Panc1 (cell line): ENCODE measurements at regions not wholly inside any gene's neighbourhood (a gene's known extent, or its start where the extent isn't known, plus 50 kb on each side); places are given as distances from the start of the nearest gene placed in this dataset.

ENCODE experiments used
- ATAC-seq: fragments of 200-7000 bp; cut with Tn5 transposase; 2 replicates; pipeline ENCODE4 v1.9.1; 2020; ENCODE audit warnings: mild to moderate bottlenecking, moderate library complexity
- BruUV-seq: library from RNA; stranded (reverse); fragments of 400-500 nt; replicated peaks from 2 replicates; lab custom pipeline; 2021; lab: Mats Ljungman, UMichigan
- CTCF ChIA-PET: fragments of 300-600 bp; sonication (Branson Sonifier 250); formaldehyde crosslinking; loops from one replicate; lab custom pipeline; 2022; ENCODE audit warnings: antibody characterized with exemption; lab: Charles Lee
- POLR2A ChIA-PET: fragments of 300-600 bp; sonication (Branson Sonifier 250); formaldehyde crosslinking; loops from one replicate; lab custom pipeline; 2022; ENCODE audit warnings: antibody characterized with exemption; lab: Charles Lee
- DNase-seq: peaks from one replicate; pipeline ENCODE4 v3.0.0-alpha.2; 2010; ENCODE audit warnings: low read depth, low spot score
- H3K27ac ChIP-seq: 2 replicates; pipeline ENCODE4 v1.5.1; 2011; ENCODE audit warnings: mild to moderate bottlenecking, low read length, inconsistent platforms
- H3K27me3 ChIP-seq: fragments of 200-500 bp; sonication (Bioruptor generic); 2 replicates; pipeline ENCODE4 v1.6.0; 2014; ENCODE audit warnings: low read length, inconsistent platforms; ENCODE audit not compliant: control insufficient read depth, insufficient read depth
- H3K36me3 ChIP-seq: fragments of 200-500 bp; sonication (Bioruptor generic); 2 replicates; pipeline ENCODE4 v1.5.1; 2014; ENCODE audit warnings: inconsistent platforms, mild to moderate bottlenecking, low read length, moderate library complexity; ENCODE audit not compliant: control insufficient read depth, insufficient read depth
- H3K4me1 ChIP-seq: 2 replicates; pipeline ENCODE4 v1.5.1; 2011; ENCODE audit warnings: inconsistent platforms, mild to moderate bottlenecking, low read length, moderate library complexity; ENCODE audit not compliant: control insufficient read depth, insufficient read depth
- H3K4me3 ChIP-seq, 2 experiments: 2 replicates each; pipeline ENCODE4 v1.5.1; 2011 to 2012; ENCODE audit warnings: low read depth in 2 of 2, low read length in 2 of 2, mild to moderate bottlenecking in 2 of 2, inconsistent platforms in 1 of 2, moderate library complexity in 1 of 2
- H3K9me3 ChIP-seq: fragments of 200-500 bp; sonication (Bioruptor generic); 2 replicates; pipeline ENCODE4 v1.5.1; 2014; ENCODE audit warnings: low read depth, mild to moderate bottlenecking, inconsistent platforms, low read length, moderate library complexity; ENCODE audit not compliant: control insufficient read depth, insufficient read depth
- POLR2AphosphoS5 ChIP-seq: IDR thresholded peaks from 2 replicates; pipeline ENCODE4 v1.6.1; 2012; ENCODE audit warnings: mild to moderate bottlenecking, low read depth, low read length, moderate library complexity
- SIN3A ChIP-seq: IDR thresholded peaks from 2 replicates; pipeline ENCODE4 v1.6.1; 2012; ENCODE audit warnings: low read depth, mild to moderate bottlenecking, low read length, moderate library complexity, borderline replicate concordance; ENCODE audit not compliant: insufficient read depth
- TCF7L2 ChIP-seq: IDR thresholded peaks from 2 replicates; pipeline ENCODE4 v1.6.1; 2011; ENCODE audit warnings: mild to moderate bottlenecking, low read depth, low read length, inconsistent platforms
- in situ Hi-C: cut with HindIII; loops from 2 replicates; pipeline ENCODE4 v1.10.0; 2016; ENCODE audit warnings: low sequenced_read_pairs, low pct_unique_long_range_greater_than_20kb
- intact Hi-C: fragments of 100-400 bp; cut with micrococcal nuclease; formaldehyde crosslinking; loops from one replicate; pipeline ENCODE4 v1.10.0; 2022; ENCODE audit not compliant: unreplicated experiment
- TF ChIP-seq, protein P1 (sequence below), 2 experiments: IDR thresholded peaks; 2 replicates each; pipeline ENCODE4 v1.6.1; 2011 to 2012; ENCODE audit warnings: low read depth in 2 of 2, control low read depth in 1 of 2, low read length in 1 of 2, mild to moderate bottlenecking in 1 of 2, moderate library complexity in 1 of 2; ENCODE audit not compliant: insufficient read depth in 1 of 2
- TF ChIP-seq, protein P2 (sequence below): fragments of 450-650 bp; IDR thresholded peaks from 2 replicates; pipeline ENCODE4 v1.5.1; 2017; ENCODE audit warnings: mild to moderate bottlenecking

DNA sequence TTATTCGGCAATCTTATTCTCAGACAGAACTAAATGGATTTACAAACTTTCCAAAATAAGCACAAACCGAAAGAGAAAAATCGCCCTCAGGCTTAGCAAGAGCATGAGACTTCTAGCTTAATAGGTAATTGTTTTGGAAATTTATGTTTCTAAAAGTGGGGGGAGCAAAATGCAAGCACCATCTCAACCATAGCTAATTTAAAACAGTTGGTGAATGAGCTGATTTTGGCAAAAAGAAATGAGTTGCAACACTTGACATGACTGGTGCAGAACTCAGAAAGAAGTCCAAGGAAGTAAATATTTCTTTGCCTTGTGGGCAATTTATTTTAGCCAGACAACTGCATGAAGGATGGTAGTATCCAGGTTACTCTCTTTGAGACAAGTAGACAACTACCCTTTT is 71.5 kb upstream of the PTGFR start:
- H3K4me1 ChIP-seq = no peaks in the 10 kb centered on the region
- intact Hi-C loops = no loop called here
- in situ Hi-C loops = no loop called here
- no peaks in the 10 kb centered on the region for H3K36me3 ChIP-seq
- POLR2A ChIA-PET = no interaction called here
- H3K9me3 ChIP-seq = no peaks in the 10 kb centered on the region
- ATAC-seq (no peak), DNase-seq (no peak)
- H3K27me3 ChIP-seq = no peaks in the 10 kb centered on the region
- no peak overlapping the region for H3K27ac ChIP-seq
- BruUV-seq = no TSS peak
- no peak overlapping the region for H3K4me3 ChIP-seq
- TF ChIP-seq, protein P1, sequence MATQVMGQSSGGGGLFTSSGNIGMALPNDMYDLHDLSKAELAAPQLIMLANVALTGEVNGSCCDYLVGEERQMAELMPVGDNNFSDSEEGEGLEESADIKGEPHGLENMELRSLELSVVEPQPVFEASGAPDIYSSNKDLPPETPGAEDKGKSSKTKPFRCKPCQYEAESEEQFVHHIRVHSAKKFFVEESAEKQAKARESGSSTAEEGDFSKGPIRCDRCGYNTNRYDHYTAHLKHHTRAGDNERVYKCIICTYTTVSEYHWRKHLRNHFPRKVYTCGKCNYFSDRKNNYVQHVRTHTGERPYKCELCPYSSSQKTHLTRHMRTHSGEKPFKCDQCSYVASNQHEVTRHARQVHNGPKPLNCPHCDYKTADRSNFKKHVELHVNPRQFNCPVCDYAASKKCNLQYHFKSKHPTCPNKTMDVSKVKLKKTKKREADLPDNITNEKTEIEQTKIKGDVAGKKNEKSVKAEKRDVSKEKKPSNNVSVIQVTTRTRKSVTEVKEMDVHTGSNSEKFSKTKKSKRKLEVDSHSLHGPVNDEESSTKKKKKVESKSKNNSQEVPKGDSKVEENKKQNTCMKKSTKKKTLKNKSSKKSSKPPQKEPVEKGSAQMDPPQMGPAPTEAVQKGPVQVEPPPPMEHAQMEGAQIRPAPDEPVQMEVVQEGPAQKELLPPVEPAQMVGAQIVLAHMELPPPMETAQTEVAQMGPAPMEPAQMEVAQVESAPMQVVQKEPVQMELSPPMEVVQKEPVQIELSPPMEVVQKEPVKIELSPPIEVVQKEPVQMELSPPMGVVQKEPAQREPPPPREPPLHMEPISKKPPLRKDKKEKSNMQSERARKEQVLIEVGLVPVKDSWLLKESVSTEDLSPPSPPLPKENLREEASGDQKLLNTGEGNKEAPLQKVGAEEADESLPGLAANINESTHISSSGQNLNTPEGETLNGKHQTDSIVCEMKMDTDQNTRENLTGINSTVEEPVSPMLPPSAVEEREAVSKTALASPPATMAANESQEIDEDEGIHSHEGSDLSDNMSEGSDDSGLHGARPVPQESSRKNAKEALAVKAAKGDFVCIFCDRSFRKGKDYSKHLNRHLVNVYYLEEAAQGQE (IDR thresholded peaks at IDR 0.05; ENCODE audit: insufficient read depth in 1 of 2, low read depth in 2 of 2, low read length in 1 of 2) = no peak
- TF ChIP-seq TCF7L2 (no peak), POLR2AphosphoS5 (no peak), SIN3A (no peak)
- TF ChIP-seq, protein P2, sequence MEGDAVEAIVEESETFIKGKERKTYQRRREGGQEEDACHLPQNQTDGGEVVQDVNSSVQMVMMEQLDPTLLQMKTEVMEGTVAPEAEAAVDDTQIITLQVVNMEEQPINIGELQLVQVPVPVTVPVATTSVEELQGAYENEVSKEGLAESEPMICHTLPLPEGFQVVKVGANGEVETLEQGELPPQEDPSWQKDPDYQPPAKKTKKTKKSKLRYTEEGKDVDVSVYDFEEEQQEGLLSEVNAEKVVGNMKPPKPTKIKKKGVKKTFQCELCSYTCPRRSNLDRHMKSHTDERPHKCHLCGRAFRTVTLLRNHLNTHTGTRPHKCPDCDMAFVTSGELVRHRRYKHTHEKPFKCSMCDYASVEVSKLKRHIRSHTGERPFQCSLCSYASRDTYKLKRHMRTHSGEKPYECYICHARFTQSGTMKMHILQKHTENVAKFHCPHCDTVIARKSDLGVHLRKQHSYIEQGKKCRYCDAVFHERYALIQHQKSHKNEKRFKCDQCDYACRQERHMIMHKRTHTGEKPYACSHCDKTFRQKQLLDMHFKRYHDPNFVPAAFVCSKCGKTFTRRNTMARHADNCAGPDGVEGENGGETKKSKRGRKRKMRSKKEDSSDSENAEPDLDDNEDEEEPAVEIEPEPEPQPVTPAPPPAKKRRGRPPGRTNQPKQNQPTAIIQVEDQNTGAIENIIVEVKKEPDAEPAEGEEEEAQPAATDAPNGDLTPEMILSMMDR = no peak
- CTCF ChIA-PET = no interaction called here

DNA sequence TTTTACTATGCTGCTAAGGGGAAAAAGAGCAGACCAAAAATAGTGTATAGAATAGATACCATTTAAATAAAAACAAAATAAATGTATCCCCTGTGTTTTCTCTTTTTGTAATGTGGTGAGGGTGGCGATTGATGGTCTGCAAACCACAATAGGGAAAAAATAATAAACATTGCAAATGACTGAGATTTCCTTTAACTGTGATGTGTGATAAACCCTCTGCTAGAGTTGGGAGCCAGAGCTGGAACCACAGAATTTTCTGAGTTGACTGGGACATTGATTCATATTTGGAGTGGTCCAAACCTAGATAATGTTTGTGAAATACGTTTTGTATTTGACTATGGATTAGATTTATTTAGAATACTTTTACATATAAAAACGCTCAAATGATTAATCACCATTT is 70.6 kb upstream of the PTGFR start:
- no peaks in the 10 kb centered on the region for H3K4me1 ChIP-seq
- no peak overlapping the region for H3K4me3 ChIP-seq
- no peaks in the 10 kb centered on the region for H3K27me3 ChIP-seq
- intact Hi-C loops = no loop called here
- ChIA-PET POLR2A (no interaction called here), CTCF (no interaction called here)
- H3K9me3 ChIP-seq = no peaks in the 10 kb centered on the region
- H3K36me3 ChIP-seq = no peaks in the 10 kb centered on the region
- H3K27ac ChIP-seq = no peak overlapping the region
- DNase-seq (no peak), ATAC-seq (no peak)
- no TSS peak for BruUV-seq
- TF ChIP-seq, protein P1 (IDR thresholded peaks at IDR 0.05; ENCODE audit: insufficient read depth in 1 of 2, low read depth in 2 of 2, low read length in 1 of 2) = no peak
- TF ChIP-seq, protein P2 = no peak
- no peak for TF ChIP-seq TCF7L2
- in situ Hi-C loops = no loop called here
